ENCODE measurements at regions not wholly inside any gene's neighbourhood (a gene's known extent, or its start where the extent isn't known, plus 50 kb on each side); places are given as distances from the start of the nearest gene placed in this dataset.

DNA sequence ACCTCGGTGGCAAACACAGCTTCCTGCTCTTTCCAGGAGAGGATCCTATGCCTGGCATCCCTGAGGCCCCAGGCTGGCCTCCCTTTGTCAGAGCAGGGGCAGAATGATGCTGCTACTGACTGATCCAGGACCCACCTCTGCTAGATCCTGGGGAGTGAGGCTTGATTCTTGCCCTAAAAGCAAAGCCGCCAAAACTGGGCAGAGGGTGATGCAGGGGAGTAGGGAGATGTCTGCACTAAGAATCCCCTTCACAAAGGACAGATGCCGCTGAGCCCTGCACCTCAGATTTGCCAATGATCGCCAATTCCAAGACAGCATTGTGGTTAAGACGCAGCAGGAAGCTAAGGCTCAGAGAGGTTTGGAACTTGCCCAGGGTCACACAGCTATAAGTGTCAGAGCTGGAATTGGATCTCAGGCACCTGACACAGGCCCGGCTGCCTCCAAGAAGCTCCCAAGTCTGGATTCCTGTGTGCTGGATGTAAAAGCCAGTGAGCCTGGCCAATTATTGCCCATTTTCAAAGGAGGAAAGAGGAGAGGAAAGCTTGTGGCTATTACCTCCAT is 60.7 kb upstream of the TNRC6C start:
- Mint-ChIP-seq H3K27me3 (ENCODE audit: low read depth) (no peaks in the 10 kb centered on the region), H3K4me1 (peaks cover 4% of the 10 kb centered on the region), H3K36me3 (ENCODE audit: low read depth) (no peaks in the 10 kb centered on the region), H3K9me3 (no peaks in the 10 kb centered on the region), H3K27ac (ENCODE audit: unreplicated experiment) (no peak overlapping the region), H3K4me3 (no peak overlapping the region)
- TF ChIP-seq, protein P1, sequence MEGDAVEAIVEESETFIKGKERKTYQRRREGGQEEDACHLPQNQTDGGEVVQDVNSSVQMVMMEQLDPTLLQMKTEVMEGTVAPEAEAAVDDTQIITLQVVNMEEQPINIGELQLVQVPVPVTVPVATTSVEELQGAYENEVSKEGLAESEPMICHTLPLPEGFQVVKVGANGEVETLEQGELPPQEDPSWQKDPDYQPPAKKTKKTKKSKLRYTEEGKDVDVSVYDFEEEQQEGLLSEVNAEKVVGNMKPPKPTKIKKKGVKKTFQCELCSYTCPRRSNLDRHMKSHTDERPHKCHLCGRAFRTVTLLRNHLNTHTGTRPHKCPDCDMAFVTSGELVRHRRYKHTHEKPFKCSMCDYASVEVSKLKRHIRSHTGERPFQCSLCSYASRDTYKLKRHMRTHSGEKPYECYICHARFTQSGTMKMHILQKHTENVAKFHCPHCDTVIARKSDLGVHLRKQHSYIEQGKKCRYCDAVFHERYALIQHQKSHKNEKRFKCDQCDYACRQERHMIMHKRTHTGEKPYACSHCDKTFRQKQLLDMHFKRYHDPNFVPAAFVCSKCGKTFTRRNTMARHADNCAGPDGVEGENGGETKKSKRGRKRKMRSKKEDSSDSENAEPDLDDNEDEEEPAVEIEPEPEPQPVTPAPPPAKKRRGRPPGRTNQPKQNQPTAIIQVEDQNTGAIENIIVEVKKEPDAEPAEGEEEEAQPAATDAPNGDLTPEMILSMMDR (conservative IDR thresholded peaks at IDR 0.05) = no peak
- DNase-seq (ENCODE audit: low read depth, low spot score) = no peak

DNA sequence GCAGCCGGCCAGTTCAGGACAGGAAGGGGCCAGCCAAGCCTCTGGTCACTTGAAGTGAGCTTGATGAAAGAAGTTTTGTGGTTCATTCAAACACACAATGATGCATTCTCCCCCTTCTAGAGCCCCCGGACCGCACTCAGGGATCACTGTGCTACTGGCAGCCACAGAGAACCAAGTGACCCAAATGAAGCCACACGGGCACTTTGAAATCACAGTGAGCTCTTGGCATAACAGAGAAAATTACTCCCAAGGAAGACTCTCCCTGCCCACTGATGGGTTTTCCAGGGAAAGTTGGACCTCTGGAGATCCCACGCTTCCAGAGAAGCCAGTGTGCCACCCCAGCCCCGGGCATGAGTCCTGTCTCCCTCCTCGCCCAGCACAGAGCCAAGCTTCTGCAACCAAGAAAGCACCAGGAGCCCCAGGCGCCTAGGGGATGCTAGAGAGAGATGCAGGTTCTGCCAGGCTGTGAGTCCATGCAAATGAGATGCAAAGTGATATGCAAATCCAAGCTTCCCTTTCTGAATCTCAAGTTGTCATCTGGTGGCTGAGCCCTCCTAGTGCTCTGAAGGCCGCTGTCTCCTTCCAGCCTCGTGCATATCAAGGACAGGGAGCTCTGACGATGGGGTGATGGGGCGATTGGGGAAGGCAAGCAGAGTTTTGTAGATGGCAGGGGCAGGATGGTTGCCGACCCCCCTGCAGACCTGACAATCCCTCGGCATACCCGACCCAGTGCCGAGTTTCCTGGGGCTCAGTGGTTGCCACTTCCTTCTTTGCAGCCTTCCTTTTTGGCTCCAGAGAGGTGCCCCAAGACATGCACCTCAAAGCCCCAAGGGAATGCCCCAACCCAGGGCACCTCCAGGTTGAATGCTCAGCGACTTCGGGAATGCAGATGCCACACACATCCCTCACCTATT is 59.7 kb upstream of the TNRC6C start:
- Mint-ChIP-seq H3K27ac (ENCODE audit: unreplicated experiment) (no peak overlapping the region), H3K4me1 (no peaks in the 10 kb centered on the region), H3K27me3 (ENCODE audit: low read depth) (no peaks in the 10 kb centered on the region), H3K36me3 (ENCODE audit: low read depth) (no peaks in the 10 kb centered on the region), H3K9me3 (no peaks in the 10 kb centered on the region), H3K4me3 (no peak overlapping the region)
- TF ChIP-seq, protein P1 (conservative IDR thresholded peaks at IDR 0.05) = no peak
- no peak for DNase-seq (ENCODE audit: low read depth, low spot score)

DNA sequence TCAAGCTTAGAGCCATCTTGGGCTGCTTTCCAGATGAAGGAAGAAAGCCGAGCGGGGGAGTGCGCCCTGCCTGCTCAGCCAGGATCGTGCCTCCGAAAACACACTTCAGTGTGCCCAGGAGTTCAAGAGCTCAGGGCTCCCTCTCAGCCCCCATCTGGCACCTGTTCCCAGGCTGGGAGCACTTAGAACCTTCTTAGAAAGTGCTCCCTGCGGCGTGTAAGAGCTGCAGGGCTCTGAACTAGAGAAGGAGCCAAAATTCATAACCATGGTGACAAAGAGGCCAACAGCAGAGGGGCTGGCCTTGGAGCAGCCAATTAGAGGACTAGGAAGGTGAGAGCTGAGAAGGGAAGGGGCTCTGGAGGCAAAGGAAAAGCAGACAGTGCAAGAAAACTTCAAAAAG is 59.0 kb upstream of the TNRC6C start:
- Mint-ChIP-seq H3K27me3 (ENCODE audit: low read depth) (no peaks in the 10 kb centered on the region), H3K27ac (ENCODE audit: unreplicated experiment) (no peak overlapping the region), H3K4me3 (no peak overlapping the region), H3K36me3 (ENCODE audit: low read depth) (no peaks in the 10 kb centered on the region), H3K9me3 (no peaks in the 10 kb centered on the region), H3K4me1 (no peaks in the 10 kb centered on the region)
- no peak for DNase-seq (ENCODE audit: low read depth, low spot score)
- TF ChIP-seq, protein P1 (conservative IDR thresholded peaks at IDR 0.05) = no peak

DNA sequence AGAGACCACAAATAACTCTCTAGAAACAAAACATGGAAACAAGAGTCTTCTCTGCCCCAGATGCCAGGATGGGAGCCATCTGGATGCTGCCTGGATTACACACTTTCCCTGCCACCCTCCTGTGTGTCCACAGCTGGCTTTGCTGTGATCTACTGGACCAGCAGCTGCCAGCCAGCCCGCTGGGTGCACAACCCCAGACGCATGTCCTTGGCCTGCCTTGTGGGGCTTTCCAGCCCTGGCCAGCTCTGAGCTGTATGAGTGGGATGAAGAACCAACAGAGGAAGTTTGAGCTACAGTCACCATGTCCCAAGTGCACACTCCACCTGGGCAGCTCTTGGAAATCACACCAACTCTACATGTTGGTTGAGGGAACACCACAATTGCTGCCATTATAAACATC is 57.0 kb upstream of the TNRC6C start:
- Mint-ChIP-seq H3K4me3 (no peak overlapping the region), H3K36me3 (ENCODE audit: low read depth) (no peaks in the 10 kb centered on the region), H3K27ac (ENCODE audit: unreplicated experiment) (no peak overlapping the region), H3K27me3 (ENCODE audit: low read depth) (no peaks in the 10 kb centered on the region), H3K9me3 (no peaks in the 10 kb centered on the region), H3K4me1 (no peaks in the 10 kb centered on the region)
- TF ChIP-seq, protein P1 (conservative IDR thresholded peaks at IDR 0.05) = no peak
- DNase-seq (ENCODE audit: low read depth, low spot score) = no peak

DNA sequence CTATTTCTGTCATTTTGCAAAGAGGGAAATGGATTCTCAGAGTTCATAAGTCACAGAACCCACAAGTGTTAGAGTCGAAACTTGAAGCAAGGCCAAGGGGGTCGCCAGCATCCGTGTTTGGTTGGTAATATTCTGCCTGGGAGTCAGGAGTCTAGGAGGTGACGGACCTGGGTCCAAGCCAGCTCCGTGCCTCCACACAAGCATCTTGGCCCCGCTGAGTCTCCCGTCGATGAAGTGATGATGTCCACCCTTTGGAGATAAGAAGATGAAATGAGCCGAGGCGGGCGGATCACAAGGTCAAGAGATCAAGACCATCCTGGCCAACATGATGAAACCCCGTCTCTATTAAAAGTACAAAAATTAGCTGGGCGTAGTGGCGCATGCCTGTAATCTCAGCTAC is 53.2 kb upstream of the TNRC6C start:
- no peak for DNase-seq (ENCODE audit: low read depth, low spot score)
- H3K27me3 Mint-ChIP-seq (ENCODE audit: low read depth) = no peaks in the 10 kb centered on the region

More for the DNA sequence above, 53.2 kb upstream of the TNRC6C start:
- no peaks in the 10 kb centered on the region for H3K36me3 Mint-ChIP-seq (ENCODE audit: low read depth)
- no peaks in the 10 kb centered on the region for H3K9me3 Mint-ChIP-seq
- no peak overlapping the region for H3K4me3 Mint-ChIP-seq
- TF ChIP-seq, protein P1 (conservative IDR thresholded peaks at IDR 0.05) = no peak
- H3K27ac Mint-ChIP-seq (ENCODE audit: unreplicated experiment) = no peak overlapping the region
- H3K4me1 Mint-ChIP-seq = no peaks in the 10 kb centered on the region

All from neural crest cell (in vitro differentiated cells).